GM12878 (cell line): ENCODE measurements at regions not wholly inside any gene's neighbourhood (a gene's known extent, or its start where the extent isn't known, plus 50 kb on each side); places are given as distances from the start of the nearest gene placed in this dataset.

ENCODE experiments used
- ATAC-seq: fragments of 200-7000 bp; cut with Tn5 transposase; 3 replicates; pipeline ENCODE4 v1.9.1; 2020; ENCODE audit warnings: mild to moderate bottlenecking, moderate library complexity
- BruUV-seq: library from RNA; stranded (reverse); fragments of 400-500 nt; replicated peaks from 2 replicates; lab custom pipeline; 2021; lab: Mats Ljungman, UMichigan
- CTCF ChIA-PET: fragments of 300-600 bp; sonication (Branson Sonifier 250); formaldehyde crosslinking; extraction: SDS; loops from one replicate; lab custom pipeline; 2021; ENCODE audit warnings: inconsistent platforms; lab: Yijun Ruan, JAX
- POLR2A ChIA-PET: fragments of 350-600 bp; formaldehyde crosslinking; extraction: SDS; loops from one replicate; lab custom pipeline; 2021; ENCODE audit warnings: inconsistent platforms; lab: Charles Lee
- RAD21 ChIA-PET: fragments of 300-600 bp; sonication (Branson Sonifier 250); formaldehyde crosslinking; loops from one replicate; lab custom pipeline; 2023; ENCODE audit warnings: antibody characterized with exemption; ENCODE audit not compliant: unreplicated experiment; lab: Charles Lee
- SMC1A ChIA-PET: fragments of 300-600 bp; sonication (Branson Sonifier 250); formaldehyde crosslinking; loops from one replicate; lab custom pipeline; 2023; ENCODE audit not compliant: unreplicated experiment, uncharacterized antibody; lab: Charles Lee
- DNase-seq: peaks from one replicate; pipeline ENCODE4 v3.0.0-alpha.2; 2011; ENCODE audit warnings: low read depth, low spot score
- FAIRE-seq: peaks from 3 replicates; lab custom pipeline; 2011; peaks lifted over from hg19 to GRCh38; lab: Jason Lieb, UNC
- H2AFZ ChIP-seq: 2 replicates; pipeline ENCODE4 v1.6.0; 2011; ENCODE audit warnings: low read depth, low read length, control low read depth; ENCODE audit not compliant: control insufficient read depth
- H3K27ac ChIP-seq: 2 replicates; pipeline ENCODE4 v1.5.1; 2011; ENCODE audit warnings: control low read depth; ENCODE audit not compliant: control insufficient read depth, insufficient read depth
- H3K27me3 ChIP-seq, 2 experiments: replicated peaks in 1 of 2; 2 replicates each; pipeline versions ENCODE4 v1.6.0 to v1.6.1; 2011; ENCODE audit warnings: low read length in 1 of 2; ENCODE audit not compliant: control insufficient read depth in 2 of 2, insufficient read depth in 2 of 2
- H3K36me3 ChIP-seq, 2 experiments: 2 replicates each; pipeline ENCODE4 v1.5.1; 2011; ENCODE audit warnings: low read length in 1 of 2; ENCODE audit not compliant: control insufficient read depth in 2 of 2, insufficient read depth in 2 of 2
- H3K4me1 ChIP-seq: 2 replicates; pipeline ENCODE4 v1.6.1; 2011; ENCODE audit warnings: mild to moderate bottlenecking, low read length, moderate library complexity, mixed read lengths; ENCODE audit not compliant: control insufficient read depth, insufficient read depth
- H3K4me2 ChIP-seq: 2 replicates; pipeline ENCODE4 v1.6.0; 2011; ENCODE audit warnings: control low read depth; ENCODE audit not compliant: control insufficient read depth, insufficient read depth
- H3K4me3 ChIP-seq: fragments of 200-600 bp; sonication (generic); 2 replicates; pipeline ENCODE4 v1.5.1; 2016
- H3K79me2 ChIP-seq: 2 replicates; pipeline ENCODE4 v1.6.0; 2011; ENCODE audit warnings: low read length; ENCODE audit not compliant: control insufficient read depth, insufficient read depth
- H3K9ac ChIP-seq: 2 replicates; pipeline ENCODE4 v1.8.0; 2011; ENCODE audit warnings: low read length, control low read depth, mixed read lengths; ENCODE audit not compliant: control insufficient read depth, insufficient read depth
- H3K9me3 ChIP-seq: replicated peaks from 3 replicates; pipeline ENCODE4 v1.5.1; 2011; ENCODE audit warnings: mild to moderate bottlenecking, low read length; ENCODE audit not compliant: control insufficient read depth, insufficient read depth
- H4K20me1 ChIP-seq: 2 replicates; pipeline ENCODE4 v1.6.0; 2011; ENCODE audit not compliant: control insufficient read depth, insufficient read depth
- EZH2 ChIP-seq: IDR thresholded peaks from 2 replicates; pipeline ENCODE4 v1.6.1; 2012; ENCODE audit warnings: low read depth, mild to moderate bottlenecking, control low read depth, inconsistent platforms, low read length, borderline replicate concordance; ENCODE audit not compliant: control insufficient read depth
- IKZF2 ChIP-seq, 2 experiments: fragments of 450-650 bp; IDR thresholded peaks; 2 replicates each; pipeline ENCODE4 v1.6.1; 2017; ENCODE audit warnings: mild to moderate bottlenecking in 2 of 2, moderate library complexity in 2 of 2
- RAD21 ChIP-seq: IDR thresholded peaks from 2 replicates; pipeline ENCODE4 v1.6.1; 2011; ENCODE audit warnings: mild to moderate bottlenecking, low read depth, low read length, moderate library complexity; ENCODE audit not compliant: insufficient read depth
- RELA ChIP-seq: fragments of 450-650 bp; IDR thresholded peaks from 2 replicates; pipeline ENCODE4 v1.8.0; 2014; ENCODE audit warnings: borderline replicate concordance; ENCODE audit not compliant: partially characterized antibody
- USF1 ChIP-seq: IDR thresholded peaks from 2 replicates; pipeline ENCODE4 v1.6.1; 2011; ENCODE audit warnings: borderline replicate concordance, low read depth, mild to moderate bottlenecking, moderate library complexity, mixed read lengths, low read length; ENCODE audit not compliant: insufficient read depth; ENCODE audit errors: extremely low read length
- ZBTB4 ChIP-seq: fragments of 450-650 bp; formaldehyde crosslinking; IDR thresholded peaks from 2 replicates; pipeline ENCODE4 v1.4.0; 2022; ENCODE audit warnings: mild to moderate bottlenecking, moderate library complexity
- WGBS: methylation state at CpG from one replicate; pipeline ENCODE4 v1.1.6; 2016; ENCODE audit warnings: low lambda C conversion rate; ENCODE audit not compliant: insufficient replicate concordance, insufficient coverage; ENCODE audit errors: missing lambda C conversion rate; 5-methylcytosine and 5-hydroxymethylcytosine counted together
- in situ Hi-C: fragments of 300-500 bp; cut with MboI; formaldehyde crosslinking; loops from 9 replicates; pipeline ENCODE4 v1.14.3; 2018; ENCODE audit warnings: mixed read lengths
- intact Hi-C: fragments of 100-400 bp; cut with micrococcal nuclease; formaldehyde crosslinking; loops from one replicate; pipeline ENCODE4 v1.14.2; 2022; ENCODE audit not compliant: unreplicated experiment

GRCh38 chr6:163929538-163929937, 515.0 kb downstream of the QKI start:
- no TSS peak for BruUV-seq
- H3K4me2 ChIP-seq = no peak overlapping the region
- no peak overlapping the region for H3K4me3 ChIP-seq
- TF ChIP-seq IKZF2 (IDR thresholded peaks at IDR 0.05) (no peak), EZH2 (no peak), RAD21 (no peak), ZBTB4 (CRISPR knock-in tag) (no peak), USF1 (no peak), RELA (no peak)
- no peaks in the 10 kb centered on the region for H3K79me2 ChIP-seq
- H3K4me1 ChIP-seq = no peaks in the 10 kb centered on the region
- intact Hi-C loops = no loop called here
- no peak overlapping the region for H3K9ac ChIP-seq
- ChIA-PET SMC1A (interaction anchor here (1.0 kb wide), 1 partner anchor 25 kb away, joined by 4 read pairs; no protein-coding TSS in a partner anchor), CTCF (interaction anchor here (1.0 kb wide), 1 partner anchor 27 kb away, joined by 3 read pairs; no protein-coding TSS in a partner anchor), RAD21 (no interaction called here), POLR2A (interaction anchor here (0.6 kb wide), 1 partner anchor 138 kb away, joined by 3 read pairs; no protein-coding TSS in a partner anchor)
- no peaks in the 10 kb centered on the region for H4K20me1 ChIP-seq
- no peaks in the 10 kb centered on the region for H3K27me3 ChIP-seq
- WGBS = 53% methylated on average over 3 of the region's 3 CpGs
- no peaks in the 10 kb centered on the region for H3K36me3 ChIP-seq
- no peak overlapping the region for H3K27ac ChIP-seq
- ATAC-seq (no peak), DNase-seq (no peak), FAIRE-seq (no peak)
- H3K9me3 ChIP-seq = no peaks in the 10 kb centered on the region
- no peak overlapping the region for H2AFZ ChIP-seq
- in situ Hi-C loops = no loop called here
